WI38 (cell line): ENCODE measurements at regions not wholly inside any gene's neighbourhood (a gene's known extent, or its start where the extent isn't known, plus 50 kb on each side); places are given as distances from the start of the nearest gene placed in this dataset.
"Not testable (repeated sequence)": the region's sequence is repeated elsewhere in the genome, so short reads cannot be mapped to it uniquely, and the experiment has no call there.

ENCODE experiments used
- H3K4me3 ChIP-seq: 2 replicates; pipeline ENCODE4 v1.5.1; 2011; ENCODE audit warnings: low read depth, mild to moderate bottlenecking, control low read depth, low read length
- CTCF ChIP-seq: IDR thresholded peaks from 2 replicates; pipeline ENCODE4 v1.5.1; 2012; ENCODE audit warnings: low read depth, mild to moderate bottlenecking, control low read depth, low read length

- TF ChIP-seq CTCF, result no peak
- H3K4me3 ChIP-seq, result no peak overlapping the region
Measured at GRCh38 chr4:82108506-82108905, 265.3 kb downstream of the HNRNPD start.

- no peak overlapping the region for H3K4me3 ChIP-seq
- no peak for TF ChIP-seq CTCF
Measured at GRCh38 chr4:82104578-82104977, 269.2 kb downstream of the HNRNPD start.

- no peak overlapping the region for H3K4me3 ChIP-seq
- no peak for TF ChIP-seq CTCF
Measured at GRCh38 chr4:82099928-82100579, 273.7 kb downstream of the HNRNPD start.

DNA sequence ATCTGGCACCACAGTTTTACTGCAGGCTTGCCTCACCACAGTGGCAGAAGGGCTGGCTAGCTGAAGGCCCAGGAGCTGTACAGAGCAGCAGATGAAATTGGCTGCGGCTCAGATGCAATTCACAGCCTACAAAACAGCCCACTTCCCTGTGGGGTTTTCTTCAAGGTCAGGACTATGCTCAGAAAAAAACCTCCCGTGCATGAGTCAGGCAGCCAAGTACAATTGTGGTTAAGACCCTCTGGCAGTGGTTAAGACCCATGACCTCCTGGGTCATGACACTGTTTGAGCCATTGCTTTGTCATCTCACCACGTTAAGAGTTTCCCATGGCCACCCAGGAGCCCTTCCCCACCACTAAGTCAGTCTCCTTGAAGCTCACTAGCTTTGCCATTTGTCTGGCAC lies 276.3 kb downstream of the HNRNPD start:
- no peak overlapping the region for H3K4me3 ChIP-seq
- TF ChIP-seq CTCF, result no peak

DNA sequence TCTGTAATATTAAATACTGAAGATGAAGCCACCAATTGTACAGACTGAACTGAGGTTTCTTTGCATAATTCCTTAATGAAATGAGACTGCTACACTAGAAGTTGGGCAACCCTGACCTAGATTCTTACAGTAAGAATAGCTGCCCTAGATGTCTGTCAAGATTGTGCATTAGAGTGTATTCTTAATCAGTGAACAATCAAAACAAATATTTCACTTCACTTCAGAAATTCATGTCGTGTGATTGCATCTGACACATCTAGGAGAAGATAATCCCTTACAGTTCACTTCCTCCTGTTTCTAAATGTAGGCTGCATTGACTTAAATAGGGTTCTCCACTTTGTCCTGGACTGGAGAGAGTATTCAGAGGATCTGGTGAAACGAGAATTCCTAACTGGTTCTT lies 283.1 kb downstream of the HNRNPD start:
- H3K4me3 ChIP-seq, result no peak overlapping the region
- no peak for TF ChIP-seq CTCF

DNA sequence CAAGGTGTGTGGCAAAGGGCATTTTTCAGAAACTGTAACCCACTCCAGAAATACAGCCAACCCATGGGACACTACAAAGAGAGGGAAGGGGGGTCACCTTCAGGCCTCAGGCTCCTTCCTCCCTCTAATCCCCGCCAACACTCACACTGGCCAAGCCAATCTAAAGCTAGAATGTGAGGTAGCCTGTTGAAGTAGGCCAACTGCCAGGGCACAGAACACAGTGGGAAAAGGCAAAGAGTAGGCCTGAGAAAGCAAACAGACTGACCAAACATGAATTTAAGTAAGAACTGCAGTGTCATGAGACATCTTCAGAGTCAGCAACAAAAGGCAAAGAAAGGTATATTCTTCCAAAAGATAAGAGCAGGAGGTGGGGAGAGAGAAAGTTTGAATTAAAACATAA lies 289.0 kb downstream of the HNRNPD start:
- H3K4me3 ChIP-seq, result no peak overlapping the region
- no peak for TF ChIP-seq CTCF

- H3K4me3 ChIP-seq, result not testable (repeated sequence)
Measured at GRCh38 chr4:82077471-82077995, 296.3 kb downstream of the HNRNPD start.

DNA sequence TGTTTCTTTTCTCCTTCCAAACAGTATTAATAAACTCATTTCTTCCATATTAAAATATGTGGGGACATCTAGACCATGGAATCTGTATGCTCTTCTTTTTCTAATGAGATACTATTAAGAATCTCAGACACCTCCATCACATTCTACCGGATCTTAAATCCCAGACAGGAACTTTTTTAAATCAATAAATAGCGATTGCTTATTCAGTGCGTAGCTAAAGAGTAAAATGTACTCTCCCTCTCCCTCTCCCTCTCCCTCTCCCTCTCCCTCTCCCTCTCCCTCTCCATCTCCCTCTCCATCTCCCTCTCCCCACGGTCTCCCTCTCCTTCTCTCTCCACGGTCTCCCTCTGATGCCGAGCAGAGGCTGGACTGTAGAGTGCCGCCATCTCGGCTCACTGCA lies 297.0 kb downstream of the HNRNPD start:
- TF ChIP-seq CTCF, result no peak
- H3K4me3 ChIP-seq, result no peak overlapping the region
